ENCODE measurements at regions not wholly inside any gene's neighbourhood (a gene's known extent, or its start where the extent isn't known, plus 50 kb on each side); places are given as distances from the start of the nearest gene placed in this dataset.

DNA sequence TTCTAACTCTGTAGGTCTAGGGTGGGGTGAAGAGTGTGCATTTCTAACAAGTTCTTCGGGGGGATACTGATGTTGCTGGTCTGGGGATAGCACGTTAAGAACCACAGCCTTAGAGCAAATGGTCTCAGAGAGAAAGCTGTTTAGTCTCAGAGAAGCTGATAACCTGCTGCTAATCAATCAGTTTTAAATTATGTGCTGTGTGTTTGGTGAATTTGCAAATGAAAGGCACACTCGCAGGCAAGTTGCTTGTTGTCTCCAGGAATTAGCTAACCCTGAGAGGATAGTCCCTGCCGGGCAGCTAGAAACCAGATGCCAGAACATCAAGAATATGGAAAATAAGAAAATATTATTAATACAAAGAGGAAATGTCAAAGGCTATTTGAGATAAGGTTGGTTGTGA, 79.2 kb downstream of the DMRT2 start:
- no TSS peak for BruUV-seq (replicated peaks)
- no peak overlapping the region for H3K4me2 ChIP-seq (ENCODE audit: low read length)
- ChIA-PET CTCF (no interaction called here), RAD21 (ENCODE audit: low non-redundant PET in 1 of 2, low total read pairs in 2 of 2, uncharacterized antibody in 2 of 2, unreplicated experiment in 2 of 2) (no interaction called here), POLR2A (no interaction called here)
- peaks cover 0 to 7% of the 10 kb centered on the region in 2 experiments; a peak in 1 of 4 replicates for H3K9me3 ChIP-seq (ENCODE audit: control insufficient read depth in 1 of 2, insufficient read depth in 1 of 2, low read depth in 1 of 2, low read length in 2 of 2)
- no peak overlapping the region for H2AFZ ChIP-seq (ENCODE audit: low read depth, low read length, poor library complexity, severe bottlenecking)
- intact Hi-C loops (cut with micrococcal nuclease) = no loop called here
- ATAC-seq (no peak), DNase-seq (ENCODE audit: low read depth, low spot score) (no peak)
- no peaks in the 10 kb centered on the region for H4K20me1 ChIP-seq (ENCODE audit: insufficient read depth)
- no peaks in the 10 kb centered on the region for H3K36me3 ChIP-seq (ENCODE audit: control insufficient read depth in 1 of 2, insufficient read depth in 2 of 2, low read length in 2 of 2)
- no peak overlapping the region for H3K9ac ChIP-seq (ENCODE audit: low read length)
- TF ChIP-seq ZFX (IDR thresholded peaks at IDR 0.05) (no peak), RAD21 (IDR thresholded peaks at IDR 0.05; ENCODE audit: low read depth) (no peak), YY1 (IDR thresholded peaks at IDR 0.05; ENCODE audit: extremely low read depth, insufficient replicate concordance, low read depth, low read length) (no peak)
- H3K4me1 ChIP-seq (ENCODE audit: control insufficient read depth in 1 of 2, insufficient read depth in 2 of 2, low read length in 2 of 2) = no peaks in the 10 kb centered on the region
- no peak overlapping the region for H3K4me3 ChIP-seq (replicated peaks in 1 of 2; ENCODE audit: low read depth in 1 of 2, low read length in 2 of 2)
- H3K79me2 ChIP-seq (ENCODE audit: insufficient read depth, low read length) = no peaks in the 10 kb centered on the region
- H3K27ac ChIP-seq (ENCODE audit: low read depth, low read length) = no peak overlapping the region
- H3K27me3 ChIP-seq (ENCODE audit: insufficient read depth, low read length) = no peaks in the 10 kb centered on the region
- H3K9me2 ChIP-seq (ENCODE audit: insufficient read depth) = no peaks in the 10 kb centered on the region

DNA sequence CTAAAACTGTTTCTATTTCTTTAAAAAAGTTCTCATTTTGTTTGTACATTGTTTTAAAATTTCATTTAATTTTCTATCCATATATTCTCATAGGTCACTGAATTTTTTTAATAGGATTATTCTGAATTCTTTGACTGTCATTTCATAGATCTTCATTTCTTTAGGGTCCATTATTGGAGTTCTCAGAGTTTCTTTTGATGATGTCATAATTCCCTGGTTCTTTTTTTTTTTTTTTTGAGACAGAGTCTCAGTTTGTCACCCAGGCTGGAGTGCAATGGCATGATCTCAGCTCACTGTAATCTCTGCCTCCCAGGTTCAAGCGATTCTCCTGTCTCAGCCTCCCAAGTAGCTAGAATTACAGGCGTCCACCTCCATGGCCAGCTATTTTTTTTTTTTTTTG, 89.9 kb downstream of the DMRT2 start:
- no peaks in the 10 kb centered on the region; the same call in 1 of the 2 replicates for H4K20me1 ChIP-seq (ENCODE audit: insufficient read depth)
- no peak overlapping the region for H3K9ac ChIP-seq (ENCODE audit: low read length)
- DNase-seq (ENCODE audit: low read depth, low spot score) (no peak), ATAC-seq (no peak)
- no peaks in the 10 kb centered on the region for H3K79me2 ChIP-seq (ENCODE audit: insufficient read depth, low read length)
- ChIA-PET RAD21 (ENCODE audit: low non-redundant PET in 1 of 2, low total read pairs in 2 of 2, uncharacterized antibody in 2 of 2, unreplicated experiment in 2 of 2) (no interaction called here), POLR2A (no interaction called here), CTCF (no interaction called here)
- H3K27me3 ChIP-seq (ENCODE audit: insufficient read depth, low read length) = no peaks in the 10 kb centered on the region
- intact Hi-C loops (cut with micrococcal nuclease) = no loop called here
- H2AFZ ChIP-seq (ENCODE audit: low read depth, low read length, poor library complexity, severe bottlenecking) = no peak overlapping the region
- H3K4me1 ChIP-seq (ENCODE audit: control insufficient read depth in 1 of 2, insufficient read depth in 2 of 2, low read length in 2 of 2) = no peaks in the 10 kb centered on the region
- H3K9me2 ChIP-seq (ENCODE audit: insufficient read depth) = no peaks in the 10 kb centered on the region
- peaks cover 0 to 17% of the 10 kb centered on the region in 2 experiments; a peak in 1 of 4 replicates for H3K9me3 ChIP-seq (ENCODE audit: control insufficient read depth in 1 of 2, insufficient read depth in 1 of 2, low read depth in 1 of 2, low read length in 2 of 2)
- H3K4me3 ChIP-seq (replicated peaks in 1 of 2; ENCODE audit: low read depth in 1 of 2, low read length in 2 of 2) = no peak overlapping the region
- no peaks in the 10 kb centered on the region for H3K36me3 ChIP-seq (ENCODE audit: control insufficient read depth in 1 of 2, insufficient read depth in 2 of 2, low read length in 2 of 2)
- H3K4me2 ChIP-seq (ENCODE audit: low read length) = no peak overlapping the region
- H3K27ac ChIP-seq (ENCODE audit: low read depth, low read length) = no peak overlapping the region
- no TSS peak for BruUV-seq (replicated peaks)
- TF ChIP-seq ZFX (IDR thresholded peaks at IDR 0.05) (no peak), SRF (IDR thresholded peaks at IDR 0.05; ENCODE audit: low read depth) (no peak), ZNF274 (IDR thresholded peaks at IDR 0.05; ENCODE audit: low read depth, low read length) (no peak), EGR1 (IDR thresholded peaks at IDR 0.05; ENCODE audit: low read depth) (no peak), CBX3 (IDR thresholded peaks at IDR 0.05; ENCODE audit: low read depth) (no peak), POLR2A (IDR thresholded peaks at IDR 0.05; ENCODE audit: borderline replicate concordance, extremely low read depth, insufficient read depth, insufficient read length) (no peak), EZH2 (IDR thresholded peaks at IDR 0.05) (no peak), SP1 (IDR thresholded peaks at IDR 0.05; ENCODE audit: low read depth) (no peak)
- TF ChIP-seq, protein P1, sequence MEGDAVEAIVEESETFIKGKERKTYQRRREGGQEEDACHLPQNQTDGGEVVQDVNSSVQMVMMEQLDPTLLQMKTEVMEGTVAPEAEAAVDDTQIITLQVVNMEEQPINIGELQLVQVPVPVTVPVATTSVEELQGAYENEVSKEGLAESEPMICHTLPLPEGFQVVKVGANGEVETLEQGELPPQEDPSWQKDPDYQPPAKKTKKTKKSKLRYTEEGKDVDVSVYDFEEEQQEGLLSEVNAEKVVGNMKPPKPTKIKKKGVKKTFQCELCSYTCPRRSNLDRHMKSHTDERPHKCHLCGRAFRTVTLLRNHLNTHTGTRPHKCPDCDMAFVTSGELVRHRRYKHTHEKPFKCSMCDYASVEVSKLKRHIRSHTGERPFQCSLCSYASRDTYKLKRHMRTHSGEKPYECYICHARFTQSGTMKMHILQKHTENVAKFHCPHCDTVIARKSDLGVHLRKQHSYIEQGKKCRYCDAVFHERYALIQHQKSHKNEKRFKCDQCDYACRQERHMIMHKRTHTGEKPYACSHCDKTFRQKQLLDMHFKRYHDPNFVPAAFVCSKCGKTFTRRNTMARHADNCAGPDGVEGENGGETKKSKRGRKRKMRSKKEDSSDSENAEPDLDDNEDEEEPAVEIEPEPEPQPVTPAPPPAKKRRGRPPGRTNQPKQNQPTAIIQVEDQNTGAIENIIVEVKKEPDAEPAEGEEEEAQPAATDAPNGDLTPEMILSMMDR (IDR thresholded peaks at IDR 0.05 in 2 of 3, conservative IDR thresholded peaks at IDR 0.05 in 1 of 3; ENCODE audit: borderline replicate concordance in 1 of 3, insufficient read depth in 1 of 3, low read depth in 2 of 3, low read length in 2 of 3) = no peak
- TF ChIP-seq, protein P2, sequence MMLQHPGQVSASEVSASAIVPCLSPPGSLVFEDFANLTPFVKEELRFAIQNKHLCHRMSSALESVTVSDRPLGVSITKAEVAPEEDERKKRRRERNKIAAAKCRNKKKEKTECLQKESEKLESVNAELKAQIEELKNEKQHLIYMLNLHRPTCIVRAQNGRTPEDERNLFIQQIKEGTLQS (IDR thresholded peaks at IDR 0.05) = no peak
- TF ChIP-seq, protein P3, sequence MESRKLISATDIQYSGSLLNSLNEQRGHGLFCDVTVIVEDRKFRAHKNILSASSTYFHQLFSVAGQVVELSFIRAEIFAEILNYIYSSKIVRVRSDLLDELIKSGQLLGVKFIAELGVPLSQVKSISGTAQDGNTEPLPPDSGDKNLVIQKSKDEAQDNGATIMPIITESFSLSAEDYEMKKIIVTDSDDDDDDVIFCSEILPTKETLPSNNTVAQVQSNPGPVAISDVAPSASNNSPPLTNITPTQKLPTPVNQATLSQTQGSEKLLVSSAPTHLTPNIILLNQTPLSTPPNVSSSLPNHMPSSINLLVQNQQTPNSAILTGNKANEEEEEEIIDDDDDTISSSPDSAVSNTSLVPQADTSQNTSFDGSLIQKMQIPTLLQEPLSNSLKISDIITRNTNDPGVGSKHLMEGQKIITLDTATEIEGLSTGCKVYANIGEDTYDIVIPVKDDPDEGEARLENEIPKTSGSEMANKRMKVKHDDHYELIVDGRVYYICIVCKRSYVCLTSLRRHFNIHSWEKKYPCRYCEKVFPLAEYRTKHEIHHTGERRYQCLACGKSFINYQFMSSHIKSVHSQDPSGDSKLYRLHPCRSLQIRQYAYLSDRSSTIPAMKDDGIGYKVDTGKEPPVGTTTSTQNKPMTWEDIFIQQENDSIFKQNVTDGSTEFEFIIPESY (IDR thresholded peaks at IDR 0.05; ENCODE audit: extremely low read depth, insufficient replicate concordance, low read length) = no peak
- TF ChIP-seq, protein P4, sequence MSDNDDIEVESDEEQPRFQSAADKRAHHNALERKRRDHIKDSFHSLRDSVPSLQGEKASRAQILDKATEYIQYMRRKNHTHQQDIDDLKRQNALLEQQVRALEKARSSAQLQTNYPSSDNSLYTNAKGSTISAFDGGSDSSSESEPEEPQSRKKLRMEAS (IDR thresholded peaks at IDR 0.05) = no peak

All from HCT116 (cell line).